ENCODE measurements at regions not wholly inside any gene's neighbourhood (a gene's known extent, or its start where the extent isn't known, plus 50 kb on each side); places are given as distances from the start of the nearest gene placed in this dataset.
"Not testable (repeated sequence)": the region's sequence is repeated elsewhere in the genome, so short reads cannot be mapped to it uniquely, and the experiment has no call there.

DNA sequence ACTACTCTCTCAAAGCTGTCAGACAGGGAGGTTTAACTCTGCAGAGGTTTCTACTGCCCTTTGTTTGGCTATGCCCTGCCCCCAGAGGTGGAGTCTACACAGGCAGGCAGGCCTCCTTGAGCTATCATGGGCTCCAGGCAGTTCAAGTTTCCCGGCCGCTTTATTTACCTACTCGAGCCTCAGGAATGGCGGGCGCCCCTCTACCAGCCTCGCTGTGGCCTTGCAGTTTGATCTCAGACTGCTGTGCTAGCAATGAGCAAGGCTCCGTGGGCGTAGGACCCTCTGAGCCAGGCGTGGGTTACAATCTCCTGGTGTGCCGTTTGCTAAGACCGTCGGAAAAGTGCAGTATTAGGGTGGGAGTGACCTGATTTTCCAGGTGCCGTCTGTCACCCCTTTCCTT lies 124.3 kb downstream of the PTCHD1 start:
- H3K4me1 ChIP-seq (ENCODE audit: control insufficient read depth in 4 of 4, insufficient read depth in 4 of 4, low read length in 3 of 4); DNase-seq (ENCODE audit: low spot score); H3K27ac ChIP-seq (ENCODE audit: low read depth in 1 of 2, low read length in 2 of 2); H3K27me3 ChIP-seq (ENCODE audit: control insufficient read depth in 4 of 4, insufficient read depth in 4 of 4, low read length in 3 of 4); H3K36me3 ChIP-seq (ENCODE audit: control insufficient read depth in 4 of 4, insufficient read depth in 3 of 4, low read depth in 1 of 4, low read length in 3 of 4); H3K9me3 ChIP-seq (ENCODE audit: control insufficient read depth in 4 of 4, low read length in 3 of 4); H3K4me3 ChIP-seq (ENCODE audit: low read depth in 1 of 3, low read length in 3 of 3); H3K9ac ChIP-seq (ENCODE audit: low read depth in 1 of 2, low read length in 2 of 2): not testable (repeated sequence)
- 92% methylated on average over 13 of the region's 13 CpGs for WGBS

DNA sequence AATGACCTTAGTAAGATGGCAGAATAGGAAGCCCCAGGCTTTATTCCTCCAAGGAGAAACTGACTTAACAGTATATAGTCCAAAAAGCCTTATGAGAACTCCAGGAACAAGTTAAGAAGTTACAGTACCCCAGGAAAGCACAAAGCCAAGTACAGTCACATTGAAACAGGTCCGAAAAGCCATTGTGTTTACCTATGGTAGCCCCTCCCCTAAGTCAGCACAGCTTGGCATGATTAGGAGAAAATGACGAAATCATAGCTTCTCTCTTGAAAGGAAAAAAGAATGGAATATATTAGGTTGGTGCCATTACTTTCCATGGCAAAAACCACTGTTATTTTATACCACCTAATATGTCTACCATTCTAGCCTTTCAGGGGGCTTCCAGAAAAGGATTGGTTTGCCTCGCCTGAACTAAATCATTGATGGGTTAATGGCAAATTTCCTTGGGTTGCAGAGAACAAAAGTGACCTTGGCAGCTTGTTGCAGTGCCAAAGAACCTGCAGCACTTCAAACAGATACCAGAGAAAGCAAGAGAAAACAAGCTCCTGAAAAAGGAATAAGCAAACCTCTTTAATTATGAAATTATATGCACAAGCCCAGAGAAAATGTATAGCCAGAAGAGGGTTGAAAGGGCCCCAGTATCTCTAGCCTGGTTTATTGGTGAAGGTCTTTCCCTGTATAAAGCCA lies 130.6 kb downstream of the PTCHD1 start:
- no peak overlapping the region for H3K9ac ChIP-seq (ENCODE audit: low read depth in 1 of 2, low read length in 2 of 2)
- no peak for DNase-seq (ENCODE audit: low spot score)
- no peak overlapping the region for H3K4me3 ChIP-seq (ENCODE audit: low read depth in 1 of 3, low read length in 3 of 3)
- 54% methylated on average over 3 of the region's 3 CpGs for WGBS
- no peak overlapping the region for H3K27ac ChIP-seq (ENCODE audit: low read depth in 1 of 2, low read length in 2 of 2)
- H3K4me1 ChIP-seq (ENCODE audit: control insufficient read depth in 4 of 4, insufficient read depth in 4 of 4, low read length in 3 of 4): no peaks in the 10 kb centered on the region
- no peaks in the 10 kb centered on the region for H3K27me3 ChIP-seq (ENCODE audit: control insufficient read depth in 4 of 4, insufficient read depth in 4 of 4, low read length in 3 of 4)
- peaks cover 0 to 10% (median 1%) of the 10 kb centered on the region in 4 donors for H3K9me3 ChIP-seq (ENCODE audit: control insufficient read depth in 4 of 4, low read length in 3 of 4)
- H3K36me3 ChIP-seq (ENCODE audit: control insufficient read depth in 4 of 4, insufficient read depth in 3 of 4, low read depth in 1 of 4, low read length in 3 of 4): no peaks in the 10 kb centered on the region
- TF ChIP-seq, protein P1, sequence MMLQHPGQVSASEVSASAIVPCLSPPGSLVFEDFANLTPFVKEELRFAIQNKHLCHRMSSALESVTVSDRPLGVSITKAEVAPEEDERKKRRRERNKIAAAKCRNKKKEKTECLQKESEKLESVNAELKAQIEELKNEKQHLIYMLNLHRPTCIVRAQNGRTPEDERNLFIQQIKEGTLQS (IDR thresholded peaks at IDR 0.05): no peak
- TF ChIP-seq, protein P2, sequence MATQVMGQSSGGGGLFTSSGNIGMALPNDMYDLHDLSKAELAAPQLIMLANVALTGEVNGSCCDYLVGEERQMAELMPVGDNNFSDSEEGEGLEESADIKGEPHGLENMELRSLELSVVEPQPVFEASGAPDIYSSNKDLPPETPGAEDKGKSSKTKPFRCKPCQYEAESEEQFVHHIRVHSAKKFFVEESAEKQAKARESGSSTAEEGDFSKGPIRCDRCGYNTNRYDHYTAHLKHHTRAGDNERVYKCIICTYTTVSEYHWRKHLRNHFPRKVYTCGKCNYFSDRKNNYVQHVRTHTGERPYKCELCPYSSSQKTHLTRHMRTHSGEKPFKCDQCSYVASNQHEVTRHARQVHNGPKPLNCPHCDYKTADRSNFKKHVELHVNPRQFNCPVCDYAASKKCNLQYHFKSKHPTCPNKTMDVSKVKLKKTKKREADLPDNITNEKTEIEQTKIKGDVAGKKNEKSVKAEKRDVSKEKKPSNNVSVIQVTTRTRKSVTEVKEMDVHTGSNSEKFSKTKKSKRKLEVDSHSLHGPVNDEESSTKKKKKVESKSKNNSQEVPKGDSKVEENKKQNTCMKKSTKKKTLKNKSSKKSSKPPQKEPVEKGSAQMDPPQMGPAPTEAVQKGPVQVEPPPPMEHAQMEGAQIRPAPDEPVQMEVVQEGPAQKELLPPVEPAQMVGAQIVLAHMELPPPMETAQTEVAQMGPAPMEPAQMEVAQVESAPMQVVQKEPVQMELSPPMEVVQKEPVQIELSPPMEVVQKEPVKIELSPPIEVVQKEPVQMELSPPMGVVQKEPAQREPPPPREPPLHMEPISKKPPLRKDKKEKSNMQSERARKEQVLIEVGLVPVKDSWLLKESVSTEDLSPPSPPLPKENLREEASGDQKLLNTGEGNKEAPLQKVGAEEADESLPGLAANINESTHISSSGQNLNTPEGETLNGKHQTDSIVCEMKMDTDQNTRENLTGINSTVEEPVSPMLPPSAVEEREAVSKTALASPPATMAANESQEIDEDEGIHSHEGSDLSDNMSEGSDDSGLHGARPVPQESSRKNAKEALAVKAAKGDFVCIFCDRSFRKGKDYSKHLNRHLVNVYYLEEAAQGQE (IDR thresholded peaks at IDR 0.05): no peak
- TF ChIP-seq EGR1 (IDR thresholded peaks at IDR 0.05; ENCODE audit: low read depth in 2 of 2) (no peak), HNF4A (conservative IDR thresholded peaks at IDR 0.05) (no peak), SP1 (IDR thresholded peaks at IDR 0.05) (no peak), RXRA (IDR thresholded peaks at IDR 0.05) (no peak), NR2F2 (IDR thresholded peaks at IDR 0.05) (no peak), HNF4G (IDR thresholded peaks at IDR 0.05) (no peak), GABPA (IDR thresholded peaks at IDR 0.05 in 1 of 2, conservative IDR thresholded peaks at IDR 0.05 in 1 of 2) (no peak)
- TF ChIP-seq, protein P3, sequence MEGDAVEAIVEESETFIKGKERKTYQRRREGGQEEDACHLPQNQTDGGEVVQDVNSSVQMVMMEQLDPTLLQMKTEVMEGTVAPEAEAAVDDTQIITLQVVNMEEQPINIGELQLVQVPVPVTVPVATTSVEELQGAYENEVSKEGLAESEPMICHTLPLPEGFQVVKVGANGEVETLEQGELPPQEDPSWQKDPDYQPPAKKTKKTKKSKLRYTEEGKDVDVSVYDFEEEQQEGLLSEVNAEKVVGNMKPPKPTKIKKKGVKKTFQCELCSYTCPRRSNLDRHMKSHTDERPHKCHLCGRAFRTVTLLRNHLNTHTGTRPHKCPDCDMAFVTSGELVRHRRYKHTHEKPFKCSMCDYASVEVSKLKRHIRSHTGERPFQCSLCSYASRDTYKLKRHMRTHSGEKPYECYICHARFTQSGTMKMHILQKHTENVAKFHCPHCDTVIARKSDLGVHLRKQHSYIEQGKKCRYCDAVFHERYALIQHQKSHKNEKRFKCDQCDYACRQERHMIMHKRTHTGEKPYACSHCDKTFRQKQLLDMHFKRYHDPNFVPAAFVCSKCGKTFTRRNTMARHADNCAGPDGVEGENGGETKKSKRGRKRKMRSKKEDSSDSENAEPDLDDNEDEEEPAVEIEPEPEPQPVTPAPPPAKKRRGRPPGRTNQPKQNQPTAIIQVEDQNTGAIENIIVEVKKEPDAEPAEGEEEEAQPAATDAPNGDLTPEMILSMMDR (IDR thresholded peaks at IDR 0.05; ENCODE audit: low read depth, low read length, missing input control): no peak

DNA sequence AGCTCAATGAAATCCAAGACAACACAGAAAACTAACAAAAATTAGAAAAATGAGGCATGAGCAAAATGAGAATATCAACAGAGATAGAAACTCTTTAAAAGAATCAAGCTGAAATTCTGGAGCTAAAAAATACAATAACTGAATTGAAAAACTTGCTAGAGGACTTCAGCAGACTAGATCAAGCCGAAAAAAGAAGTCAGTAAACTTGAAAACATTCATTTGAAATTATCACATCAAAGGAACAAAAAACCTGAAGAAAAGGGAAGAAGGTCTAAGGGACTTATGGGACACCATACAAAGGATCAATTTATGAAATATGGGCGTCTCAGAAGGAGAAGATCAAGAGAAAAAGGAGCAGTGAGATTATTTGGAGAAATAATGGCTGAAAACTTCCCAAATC lies 131.3 kb downstream of the PTCHD1 start:
- Histone ChIP-seq H3K27me3 (ENCODE audit: control insufficient read depth in 4 of 4, insufficient read depth in 4 of 4, low read length in 3 of 4) (no peaks in the 10 kb centered on the region), H3K36me3 (ENCODE audit: control insufficient read depth in 4 of 4, insufficient read depth in 3 of 4, low read depth in 1 of 4, low read length in 3 of 4) (no peaks in the 10 kb centered on the region), H3K27ac (ENCODE audit: low read depth in 1 of 2, low read length in 2 of 2) (no peak overlapping the region), H3K4me3 (ENCODE audit: low read depth in 1 of 3, low read length in 3 of 3) (no peak overlapping the region), H3K9me3 (ENCODE audit: control insufficient read depth in 4 of 4, low read length in 3 of 4) (peaks cover 0 to 11% (median 3%) of the 10 kb centered on the region in 4 donors), H3K9ac (ENCODE audit: low read depth in 1 of 2, low read length in 2 of 2) (no peak overlapping the region), H3K4me1 (ENCODE audit: control insufficient read depth in 4 of 4, insufficient read depth in 4 of 4, low read length in 3 of 4) (no peaks in the 10 kb centered on the region)
- no peak for DNase-seq (ENCODE audit: low spot score)
- 58% methylated on average over 2 of the region's 2 CpGs for WGBS
- TF ChIP-seq, protein P4, sequence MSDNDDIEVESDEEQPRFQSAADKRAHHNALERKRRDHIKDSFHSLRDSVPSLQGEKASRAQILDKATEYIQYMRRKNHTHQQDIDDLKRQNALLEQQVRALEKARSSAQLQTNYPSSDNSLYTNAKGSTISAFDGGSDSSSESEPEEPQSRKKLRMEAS (IDR thresholded peaks at IDR 0.05): no peak
- TF ChIP-seq RAD21 (IDR thresholded peaks at IDR 0.05) (no peak), FOXA1 (IDR thresholded peaks at IDR 0.05) (no peak), SP1 (IDR thresholded peaks at IDR 0.05) (no peak), JUND (IDR thresholded peaks at IDR 0.05) (no peak), NR2F2 (IDR thresholded peaks at IDR 0.05) (no peak), YY1 (IDR thresholded peaks at IDR 0.05) (no peak), FOXA2 (IDR thresholded peaks at IDR 0.05) (no peak), HNF4G (IDR thresholded peaks at IDR 0.05) (no peak), RXRA (IDR thresholded peaks at IDR 0.05) (no peak), EGR1 (IDR thresholded peaks at IDR 0.05; ENCODE audit: low read depth in 2 of 2) (no peak), HNF4A (conservative IDR thresholded peaks at IDR 0.05) (no peak), GABPA (IDR thresholded peaks at IDR 0.05 in 1 of 2, conservative IDR thresholded peaks at IDR 0.05 in 1 of 2) (no peak), TAF1 (conservative IDR thresholded peaks at IDR 0.05) (no peak)
- TF ChIP-seq, protein P5, sequence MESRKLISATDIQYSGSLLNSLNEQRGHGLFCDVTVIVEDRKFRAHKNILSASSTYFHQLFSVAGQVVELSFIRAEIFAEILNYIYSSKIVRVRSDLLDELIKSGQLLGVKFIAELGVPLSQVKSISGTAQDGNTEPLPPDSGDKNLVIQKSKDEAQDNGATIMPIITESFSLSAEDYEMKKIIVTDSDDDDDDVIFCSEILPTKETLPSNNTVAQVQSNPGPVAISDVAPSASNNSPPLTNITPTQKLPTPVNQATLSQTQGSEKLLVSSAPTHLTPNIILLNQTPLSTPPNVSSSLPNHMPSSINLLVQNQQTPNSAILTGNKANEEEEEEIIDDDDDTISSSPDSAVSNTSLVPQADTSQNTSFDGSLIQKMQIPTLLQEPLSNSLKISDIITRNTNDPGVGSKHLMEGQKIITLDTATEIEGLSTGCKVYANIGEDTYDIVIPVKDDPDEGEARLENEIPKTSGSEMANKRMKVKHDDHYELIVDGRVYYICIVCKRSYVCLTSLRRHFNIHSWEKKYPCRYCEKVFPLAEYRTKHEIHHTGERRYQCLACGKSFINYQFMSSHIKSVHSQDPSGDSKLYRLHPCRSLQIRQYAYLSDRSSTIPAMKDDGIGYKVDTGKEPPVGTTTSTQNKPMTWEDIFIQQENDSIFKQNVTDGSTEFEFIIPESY (IDR thresholded peaks at IDR 0.05): no peak
- TF ChIP-seq, protein P1 (IDR thresholded peaks at IDR 0.05): no peak

Data from liver (tissue), 8 donors.